ENCODE measurements at regions not wholly inside any gene's neighbourhood (a gene's known extent, or its start where the extent isn't known, plus 50 kb on each side); places are given as distances from the start of the nearest gene placed in this dataset.

DNA sequence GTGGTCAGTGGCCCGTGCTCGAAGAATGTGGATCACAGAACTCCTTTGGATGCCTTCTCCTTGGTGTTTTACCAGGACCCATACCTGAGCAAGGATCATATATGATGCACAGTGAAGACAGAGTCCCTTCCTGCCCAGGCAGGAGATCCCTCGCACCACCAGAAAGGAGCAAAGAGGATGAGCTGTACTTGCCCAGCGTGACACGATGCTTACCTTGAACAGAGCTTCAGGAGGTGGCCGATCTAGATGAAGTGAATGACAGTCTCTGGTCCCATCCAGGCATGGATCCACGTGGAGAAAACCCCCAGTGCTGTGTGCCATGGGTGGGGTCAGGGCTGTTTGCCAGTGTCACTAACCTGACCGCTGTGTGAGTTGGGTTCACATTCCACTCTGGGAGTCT, 455.4 kb downstream of the GADD45G start:
- TF ChIP-seq EZH2 (IDR thresholded peaks at IDR 0.05; ENCODE audit: low read depth, unreplicated experiment), result no peak
- TF ChIP-seq, protein P1, sequence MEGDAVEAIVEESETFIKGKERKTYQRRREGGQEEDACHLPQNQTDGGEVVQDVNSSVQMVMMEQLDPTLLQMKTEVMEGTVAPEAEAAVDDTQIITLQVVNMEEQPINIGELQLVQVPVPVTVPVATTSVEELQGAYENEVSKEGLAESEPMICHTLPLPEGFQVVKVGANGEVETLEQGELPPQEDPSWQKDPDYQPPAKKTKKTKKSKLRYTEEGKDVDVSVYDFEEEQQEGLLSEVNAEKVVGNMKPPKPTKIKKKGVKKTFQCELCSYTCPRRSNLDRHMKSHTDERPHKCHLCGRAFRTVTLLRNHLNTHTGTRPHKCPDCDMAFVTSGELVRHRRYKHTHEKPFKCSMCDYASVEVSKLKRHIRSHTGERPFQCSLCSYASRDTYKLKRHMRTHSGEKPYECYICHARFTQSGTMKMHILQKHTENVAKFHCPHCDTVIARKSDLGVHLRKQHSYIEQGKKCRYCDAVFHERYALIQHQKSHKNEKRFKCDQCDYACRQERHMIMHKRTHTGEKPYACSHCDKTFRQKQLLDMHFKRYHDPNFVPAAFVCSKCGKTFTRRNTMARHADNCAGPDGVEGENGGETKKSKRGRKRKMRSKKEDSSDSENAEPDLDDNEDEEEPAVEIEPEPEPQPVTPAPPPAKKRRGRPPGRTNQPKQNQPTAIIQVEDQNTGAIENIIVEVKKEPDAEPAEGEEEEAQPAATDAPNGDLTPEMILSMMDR (conservative IDR thresholded peaks at IDR 0.05; ENCODE audit: low read depth in 2 of 2), result no peak
- TF ChIP-seq JUNB (IDR thresholded peaks at IDR 0.05; ENCODE audit: unreplicated experiment), result no peak
- no peak for TF ChIP-seq STAT1 (IDR thresholded peaks at IDR 0.05; ENCODE audit: unreplicated experiment)
- no peak for TF ChIP-seq POLR2AphosphoS5 (IDR thresholded peaks at IDR 0.05; ENCODE audit: low read depth)
- no peak for TF ChIP-seq ETS1 (IDR thresholded peaks at IDR 0.05)

All from GM23338 (cell line).